Endothelial cell of umbilical vein (primary cell): ENCODE measurements at regions not wholly inside any gene's neighbourhood (a gene's known extent, or its start where the extent isn't known, plus 50 kb on each side); places are given as distances from the start of the nearest gene placed in this dataset.

Experiments used
- BruUV-seq: library from RNA; stranded (reverse); fragments of 400-500 nt; replicated peaks from 2 replicates; lab custom pipeline; 2021; lab: Mats Ljungman, UMichigan
- CTCF ChIA-PET: fragments of 300-600, 350-600 bp; sonication (Branson Sonifier 250); formaldehyde crosslinking; loops from one replicate; lab custom pipeline; 2021; ENCODE audit warnings: antibody characterized with exemption, inconsistent platforms; lab: Charles Lee
- POLR2A ChIA-PET: fragments of 300-600, 350-600 bp; sonication (Branson Sonifier 250); formaldehyde crosslinking; loops from one replicate; lab custom pipeline; 2021; ENCODE audit warnings: antibody characterized with exemption, inconsistent platforms; lab: Charles Lee
- DNase-seq: peaks from one replicate; pipeline ENCODE4 v3.0.0-alpha.2; 2011; ENCODE audit warnings: low read depth, low spot score
- FAIRE-seq: peaks from 2 replicates; lab custom pipeline; 2011; peaks lifted over from hg19 to GRCh38; lab: Jason Lieb, UNC
- H2AFZ ChIP-seq: 2 replicates; pipeline ENCODE4 v1.6.0; 2012; ENCODE audit warnings: low read depth, low read length, control low read depth, inconsistent platforms
- H3K27ac ChIP-seq: 2 replicates; pipeline ENCODE4 v1.5.1; 2011; ENCODE audit warnings: low read depth, mild to moderate bottlenecking, control low read depth, low read length, moderate library complexity; ENCODE audit not compliant: insufficient read depth
- H3K27me3 ChIP-seq, 2 experiments: 2 replicates each; pipeline versions ENCODE4 v1.6.0 to v1.6.1; 2011; ENCODE audit warnings: low read length in 2 of 2, mixed read lengths in 1 of 2; ENCODE audit not compliant: control insufficient read depth in 2 of 2, insufficient read depth in 2 of 2
- H3K36me3 ChIP-seq, 2 experiments: 2 replicates in 1 of 2; 3 replicates in 1 of 2; pipeline ENCODE4 v1.5.1; 2011; ENCODE audit warnings: low read length in 2 of 2, mild to moderate bottlenecking in 1 of 2, moderate library complexity in 1 of 2; ENCODE audit not compliant: control insufficient read depth in 2 of 2, insufficient read depth in 2 of 2; ENCODE audit errors: extremely low read depth in 1 of 2
- H3K4me1 ChIP-seq: 3 replicates; pipeline ENCODE4 v1.5.1; 2011; ENCODE audit warnings: mild to moderate bottlenecking, low read length; ENCODE audit not compliant: control insufficient read depth, insufficient read depth; ENCODE audit errors: extremely low read depth
- H3K4me2 ChIP-seq: 2 replicates; pipeline ENCODE4 v1.6.1; 2011; ENCODE audit warnings: low read length, control low read depth, mixed read lengths; ENCODE audit not compliant: insufficient read depth
- H3K4me3 ChIP-seq, 3 experiments: fragments of 200-600 bp in 1 of 3; sonication (generic), shearing (Covaris generic) in 1 of 3; replicated peaks in 1 of 3; 2 replicates each; pipeline ENCODE4 v1.5.1; 2011 to 2016; ENCODE audit warnings: control low read depth in 3 of 3, low read length in 3 of 3, mild to moderate bottlenecking in 2 of 3, inconsistent platforms in 1 of 3, low read depth in 1 of 3, moderate library complexity in 1 of 3; ENCODE audit not compliant: insufficient read depth in 1 of 3
- H3K79me2 ChIP-seq: 2 replicates; pipeline ENCODE4 v1.6.0; 2012; ENCODE audit warnings: low read length, inconsistent platforms; ENCODE audit not compliant: control insufficient read depth, insufficient read depth
- H3K9ac ChIP-seq: replicated peaks from 2 replicates; pipeline ENCODE3; 2011; ENCODE audit warnings: low read length, control low read depth; ENCODE audit not compliant: insufficient read depth; ENCODE audit errors: extremely low read depth
- H3K9me1 ChIP-seq: replicated peaks from 3 replicates; pipeline ENCODE4 v1.6.0; 2011; ENCODE audit warnings: mild to moderate bottlenecking, low read length; ENCODE audit not compliant: control insufficient read depth, insufficient read depth; ENCODE audit errors: extremely low read depth
- H3K9me3 ChIP-seq: replicated peaks from 2 replicates; pipeline ENCODE4 v1.5.1; 2012; ENCODE audit warnings: low read length, inconsistent platforms; ENCODE audit not compliant: control insufficient read depth, insufficient read depth
- H4K20me1 ChIP-seq: replicated peaks from 2 replicates; pipeline ENCODE3; 2011; ENCODE audit warnings: mild to moderate bottlenecking, low read length; ENCODE audit not compliant: control insufficient read depth, insufficient read depth; ENCODE audit errors: extremely low read depth
- EZH2 ChIP-seq: IDR thresholded peaks from 2 replicates; pipeline ENCODE4 v1.6.1; 2012; ENCODE audit warnings: borderline replicate concordance, low read depth, mild to moderate bottlenecking, moderate library complexity, low read length, inconsistent platforms; ENCODE audit not compliant: severe bottlenecking
- FOS ChIP-seq: IDR thresholded peaks from 2 replicates; pipeline ENCODE4 v1.6.1; 2011; ENCODE audit warnings: mild to moderate bottlenecking, low read length, moderate library complexity, borderline replicate concordance; ENCODE audit not compliant: insufficient read depth
- JUN ChIP-seq: IDR thresholded peaks from 2 replicates; pipeline ENCODE4 v1.6.1; 2011; ENCODE audit warnings: borderline replicate concordance, low read depth; ENCODE audit not compliant: insufficient read length, insufficient read depth
- POLR2AphosphoS5 ChIP-seq: IDR thresholded peaks from 2 replicates; pipeline ENCODE4 v1.6.1; 2012; ENCODE audit warnings: low read depth, mild to moderate bottlenecking, control low read depth, low read length, moderate library complexity; ENCODE audit not compliant: insufficient read depth
- dilution Hi-C: fragments of 300-500 bp; cut with MboI; formaldehyde crosslinking; loops from one replicate; pipeline ENCODE4 v1.15.0; 2019; ENCODE audit warnings: low sequenced_read_pairs; ENCODE audit not compliant: extremely low pct_ligation_motif_present
- intact Hi-C: fragments of 100-400 bp; cut with micrococcal nuclease; formaldehyde crosslinking; loops from one replicate; pipeline ENCODE4 v1.10.0; 2022
- TF ChIP-seq, protein P1 (sequence below), 2 donors: IDR thresholded peaks; 1 replicate in 1 of 2; 2 replicates in 1 of 2; pipeline ENCODE4 v1.5.1; 2011; ENCODE audit warnings: low read length in 2 of 2, mild to moderate bottlenecking in 2 of 2, moderate library complexity in 2 of 2, control low read depth in 1 of 2, inconsistent platforms in 1 of 2, low read depth in 1 of 2; ENCODE audit not compliant: insufficient read depth in 1 of 2; ENCODE audit errors: extremely low read depth in 1 of 2

DNA sequence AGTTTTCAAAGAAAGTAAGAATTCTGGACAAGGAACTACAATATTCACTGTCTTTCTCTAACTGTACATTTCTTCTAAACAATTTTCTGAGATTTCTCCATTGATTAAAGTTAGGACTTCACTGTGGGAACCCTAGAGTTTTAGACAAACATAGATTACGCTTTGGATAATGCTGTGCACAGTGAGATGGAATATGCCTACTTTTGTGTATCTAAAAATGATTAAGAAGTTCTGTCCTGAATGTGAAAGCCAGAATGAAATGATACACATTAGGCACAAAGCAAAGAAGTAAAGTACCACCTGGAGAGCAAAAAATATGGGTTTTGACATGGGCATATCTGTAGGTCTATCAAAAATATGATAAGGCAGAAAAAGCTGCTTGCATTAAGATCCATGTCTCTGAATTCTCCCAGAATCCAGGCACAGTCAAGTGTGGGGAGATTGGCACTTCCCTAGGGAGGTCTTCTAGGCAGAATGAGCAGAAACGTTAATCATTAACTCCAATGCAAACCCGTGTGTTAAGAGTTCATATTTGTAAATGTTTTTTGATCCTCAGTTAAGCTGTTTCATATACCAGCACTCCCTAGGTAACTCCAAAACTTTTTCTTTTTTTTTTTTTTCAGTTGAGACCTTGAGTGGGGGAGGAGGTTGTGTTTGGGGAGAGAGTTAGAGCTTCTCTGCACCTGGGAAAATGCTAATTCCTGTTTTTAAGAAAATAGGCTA lies 467.1 kb downstream of the LMO4 start:
- Histone ChIP-seq H3K9me3 (no peaks in the 10 kb centered on the region), H3K4me1 (peaks cover 10% of the 10 kb centered on the region), H3K27me3 (no peaks in the 10 kb centered on the region), H3K27ac (no peak overlapping the region), H3K9ac (no peak overlapping the region), H3K4me3 (no peak overlapping the region), H4K20me1 (no peaks in the 10 kb centered on the region), H2AFZ (no peak overlapping the region), H3K4me2 (no peak overlapping the region), H3K36me3 (no peaks in the 10 kb centered on the region), H3K9me1 (no peaks in the 10 kb centered on the region), H3K79me2 (no peaks in the 10 kb centered on the region)
- BruUV-seq: no TSS peak
- TF ChIP-seq POLR2AphosphoS5 (no peak), FOS (no peak), JUN (no peak)
- TF ChIP-seq, protein P1, sequence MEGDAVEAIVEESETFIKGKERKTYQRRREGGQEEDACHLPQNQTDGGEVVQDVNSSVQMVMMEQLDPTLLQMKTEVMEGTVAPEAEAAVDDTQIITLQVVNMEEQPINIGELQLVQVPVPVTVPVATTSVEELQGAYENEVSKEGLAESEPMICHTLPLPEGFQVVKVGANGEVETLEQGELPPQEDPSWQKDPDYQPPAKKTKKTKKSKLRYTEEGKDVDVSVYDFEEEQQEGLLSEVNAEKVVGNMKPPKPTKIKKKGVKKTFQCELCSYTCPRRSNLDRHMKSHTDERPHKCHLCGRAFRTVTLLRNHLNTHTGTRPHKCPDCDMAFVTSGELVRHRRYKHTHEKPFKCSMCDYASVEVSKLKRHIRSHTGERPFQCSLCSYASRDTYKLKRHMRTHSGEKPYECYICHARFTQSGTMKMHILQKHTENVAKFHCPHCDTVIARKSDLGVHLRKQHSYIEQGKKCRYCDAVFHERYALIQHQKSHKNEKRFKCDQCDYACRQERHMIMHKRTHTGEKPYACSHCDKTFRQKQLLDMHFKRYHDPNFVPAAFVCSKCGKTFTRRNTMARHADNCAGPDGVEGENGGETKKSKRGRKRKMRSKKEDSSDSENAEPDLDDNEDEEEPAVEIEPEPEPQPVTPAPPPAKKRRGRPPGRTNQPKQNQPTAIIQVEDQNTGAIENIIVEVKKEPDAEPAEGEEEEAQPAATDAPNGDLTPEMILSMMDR (IDR thresholded peaks at IDR 0.05; ENCODE audit: extremely low read depth in 1 of 2, insufficient read depth in 1 of 2, low read depth in 1 of 2, low read length in 2 of 2): no peak
- ChIA-PET CTCF (no interaction called here), POLR2A (no interaction called here)
- dilution Hi-C loops: no loop called here
- FAIRE-seq: no peak
- intact Hi-C loops: loop anchor here (5.0 to 10.0 kb wide), 2 partner anchors 108 to 269 kb away; no protein-coding TSS in a partner anchor
- no peak for DNase-seq

DNA sequence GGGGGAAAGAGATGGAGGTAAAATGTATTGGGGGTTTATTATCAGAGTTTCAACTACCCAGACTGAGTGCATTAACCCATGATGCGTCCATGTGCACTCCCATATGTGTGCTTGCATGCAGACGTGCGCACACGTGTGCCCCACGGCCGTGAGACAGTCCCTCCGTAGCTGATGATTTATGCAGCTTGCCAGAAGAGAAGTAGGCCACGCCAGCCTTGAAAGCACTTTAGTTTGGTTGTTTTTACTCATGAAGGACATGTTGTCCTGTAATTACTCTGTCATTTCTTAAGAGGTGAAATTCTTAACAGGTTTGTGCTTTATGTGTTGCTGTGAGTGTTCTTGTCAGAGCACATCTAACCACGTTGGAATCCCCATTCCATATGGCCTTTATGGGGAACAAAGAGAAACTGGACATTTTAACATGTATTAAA lies 467.8 kb downstream of the LMO4 start:
- Histone ChIP-seq H3K27me3 (no peaks in the 10 kb centered on the region), H3K9me1 (no peaks in the 10 kb centered on the region), H3K4me1 (peaks cover 10% of the 10 kb centered on the region), H2AFZ (no peak overlapping the region), H3K27ac (no peak overlapping the region), H3K36me3 (no peaks in the 10 kb centered on the region), H4K20me1 (no peaks in the 10 kb centered on the region), H3K9ac (no peak overlapping the region), H3K4me3 (no peak overlapping the region), H3K9me3 (no peaks in the 10 kb centered on the region), H3K4me2 (no peak overlapping the region), H3K79me2 (no peaks in the 10 kb centered on the region)
- no peak for FAIRE-seq
- dilution Hi-C loops: no loop called here
- BruUV-seq: no TSS peak
- ChIA-PET POLR2A (no interaction called here), CTCF (no interaction called here)
- intact Hi-C loops: loop anchor here (5.0 to 10.0 kb wide), 2 partner anchors 109 to 268 kb away; no protein-coding TSS in a partner anchor
- TF ChIP-seq, protein P1 (IDR thresholded peaks at IDR 0.05; ENCODE audit: extremely low read depth in 1 of 2, insufficient read depth in 1 of 2, low read depth in 1 of 2, low read length in 2 of 2): no peak
- no peak for TF ChIP-seq EZH2
- DNase-seq: no peak
